ENCODE measurements at regions not wholly inside any gene's neighbourhood (a gene's known extent, or its start where the extent isn't known, plus 50 kb on each side); places are given as distances from the start of the nearest gene placed in this dataset.

GRCh38 chr11:92671081-92671480, 298.4 kb upstream of the MTNR1B start:
- no peak for DNase-seq

- no peak for DNase-seq
Observed at GRCh38 chr11:92675303-92675702, 294.1 kb upstream of the MTNR1B start.

GRCh38 chr11:92675810-92676209, 293.6 kb upstream of the MTNR1B start:
- no peak for DNase-seq

GRCh38 chr11:92678008-92678611, 291.3 kb upstream of the MTNR1B start:
- no peak for DNase-seq

- DNase-seq: no peak
Observed at GRCh38 chr11:92681586-92681985, 287.9 kb upstream of the MTNR1B start.

GRCh38 chr11:92682136-92682535, 287.3 kb upstream of the MTNR1B start:
- no peak for DNase-seq

- no peak for DNase-seq
Observed at GRCh38 chr11:92682952-92683351, 286.5 kb upstream of the MTNR1B start.

- no peak for DNase-seq
Observed at GRCh38 chr11:92685049-92685448, 284.4 kb upstream of the MTNR1B start.

GRCh38 chr11:92687724-92688123, 281.7 kb upstream of the MTNR1B start:
- no peak for DNase-seq

GRCh38 chr11:92688416-92688815, 281.0 kb upstream of the MTNR1B start:
- no peak for DNase-seq

- DNase-seq: peak; percentile 27
Observed at GRCh38 chr11:92692826-92693546, 276.5 kb upstream of the MTNR1B start.

GRCh38 chr11:92696076-92696475, 273.4 kb upstream of the MTNR1B start:
- DNase-seq: no peak

GRCh38 chr11:92697461-92698312, 271.8 kb upstream of the MTNR1B start:
- peak; percentile 45 for DNase-seq

- DNase-seq: no peak
Observed at GRCh38 chr11:92698742-92699141, 270.7 kb upstream of the MTNR1B start.

GRCh38 chr11:92702037-92702804, 267.2 kb upstream of the MTNR1B start:
- DNase-seq: peak; percentile 42

- DNase-seq: peak; percentile 89
Observed at GRCh38 chr11:92702805-92703448, 266.5 kb upstream of the MTNR1B start.

GRCh38 chr11:92703449-92703830, 266.0 kb upstream of the MTNR1B start:
- peak; percentile 72 for DNase-seq

- no peak for DNase-seq
Observed at GRCh38 chr11:92707173-92707619, 262.3 kb upstream of the MTNR1B start.

- DNase-seq: peak; percentile 20
Observed at GRCh38 chr11:92707665-92708064, 261.8 kb upstream of the MTNR1B start.

- DNase-seq: no peak
Observed at GRCh38 chr11:92709329-92709728, 260.1 kb upstream of the MTNR1B start.

GRCh38 chr11:92711926-92712325, 257.5 kb upstream of the MTNR1B start:
- peak; percentile 9 for DNase-seq

GRCh38 chr11:92714111-92714510, 255.3 kb upstream of the MTNR1B start:
- no peak for DNase-seq

All from fibroblast of skin of right quadriceps (primary cell).